ENCODE measurements at regions not wholly inside any gene's neighbourhood (a gene's known extent, or its start where the extent isn't known, plus 50 kb on each side); places are given as distances from the start of the nearest gene placed in this dataset.

GRCh38 chr13:76398425-76398824 lies 487.8 kb downstream of the KCTD12 start:
- TF ChIP-seq POLR2AphosphoS5 (IDR thresholded peaks at IDR 0.05), result no peak
- no peak for TF ChIP-seq EP300 (IDR thresholded peaks at IDR 0.05)
- TF ChIP-seq CTCF (IDR thresholded peaks at IDR 0.05), result no peak
- TF ChIP-seq POLR2A (IDR thresholded peaks at IDR 0.05), result no peak
